ENCODE measurements at regions not wholly inside any gene's neighbourhood (a gene's known extent, or its start where the extent isn't known, plus 50 kb on each side); places are given as distances from the start of the nearest gene placed in this dataset.

DNA sequence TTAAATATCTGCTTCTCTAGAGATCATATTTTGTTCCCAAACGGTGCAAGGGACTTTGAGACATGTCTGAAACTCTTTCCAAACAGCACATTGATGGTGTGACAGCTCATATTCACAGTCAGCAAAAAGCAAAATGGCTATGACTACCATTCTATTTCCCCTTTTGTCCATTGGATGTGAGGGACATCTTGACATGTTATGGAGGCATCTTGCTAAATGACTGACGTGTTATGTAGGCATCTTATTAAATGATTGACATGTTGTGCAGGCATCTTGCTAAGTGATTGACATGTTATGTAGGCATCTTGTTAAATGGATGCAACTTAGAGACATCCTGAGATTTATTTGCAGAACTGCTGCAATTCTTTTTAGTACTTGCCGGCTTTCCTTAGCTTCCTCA lies 255.8 kb downstream of the DLL1 start:
- TF ChIP-seq, protein P1, sequence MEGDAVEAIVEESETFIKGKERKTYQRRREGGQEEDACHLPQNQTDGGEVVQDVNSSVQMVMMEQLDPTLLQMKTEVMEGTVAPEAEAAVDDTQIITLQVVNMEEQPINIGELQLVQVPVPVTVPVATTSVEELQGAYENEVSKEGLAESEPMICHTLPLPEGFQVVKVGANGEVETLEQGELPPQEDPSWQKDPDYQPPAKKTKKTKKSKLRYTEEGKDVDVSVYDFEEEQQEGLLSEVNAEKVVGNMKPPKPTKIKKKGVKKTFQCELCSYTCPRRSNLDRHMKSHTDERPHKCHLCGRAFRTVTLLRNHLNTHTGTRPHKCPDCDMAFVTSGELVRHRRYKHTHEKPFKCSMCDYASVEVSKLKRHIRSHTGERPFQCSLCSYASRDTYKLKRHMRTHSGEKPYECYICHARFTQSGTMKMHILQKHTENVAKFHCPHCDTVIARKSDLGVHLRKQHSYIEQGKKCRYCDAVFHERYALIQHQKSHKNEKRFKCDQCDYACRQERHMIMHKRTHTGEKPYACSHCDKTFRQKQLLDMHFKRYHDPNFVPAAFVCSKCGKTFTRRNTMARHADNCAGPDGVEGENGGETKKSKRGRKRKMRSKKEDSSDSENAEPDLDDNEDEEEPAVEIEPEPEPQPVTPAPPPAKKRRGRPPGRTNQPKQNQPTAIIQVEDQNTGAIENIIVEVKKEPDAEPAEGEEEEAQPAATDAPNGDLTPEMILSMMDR (IDR thresholded peaks at IDR 0.05; ENCODE audit: extremely low read depth in 1 of 2, insufficient read depth in 1 of 2, low read depth in 1 of 2, low read length in 2 of 2) = no peak
- TF ChIP-seq EZH2 (IDR thresholded peaks at IDR 0.05; ENCODE audit: borderline replicate concordance, low read depth, low read length, severe bottlenecking) (no peak), POLR2AphosphoS5 (IDR thresholded peaks at IDR 0.05; ENCODE audit: insufficient read depth, low read depth, low read length) (no peak), FOS (IDR thresholded peaks at IDR 0.05; ENCODE audit: borderline replicate concordance, insufficient read depth, low read length) (no peak), JUN (IDR thresholded peaks at IDR 0.05; ENCODE audit: borderline replicate concordance, insufficient read depth, insufficient read length, low read depth) (no peak), POLR2A (IDR thresholded peaks at IDR 0.05; ENCODE audit: low read depth, low read length) (no peak), GATA2 (IDR thresholded peaks at IDR 0.05; ENCODE audit: insufficient read depth, insufficient read length, low read depth, low read length) (no peak), MYC (IDR thresholded peaks at IDR 0.05; ENCODE audit: low read depth, low read length) (no peak)
- TF ChIP-seq, protein P2, sequence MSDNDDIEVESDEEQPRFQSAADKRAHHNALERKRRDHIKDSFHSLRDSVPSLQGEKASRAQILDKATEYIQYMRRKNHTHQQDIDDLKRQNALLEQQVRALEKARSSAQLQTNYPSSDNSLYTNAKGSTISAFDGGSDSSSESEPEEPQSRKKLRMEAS (IDR thresholded peaks at IDR 0.05; ENCODE audit: insufficient read depth, insufficient read length) = no peak
